KOPT-K1 (cell line): ENCODE measurements at regions not wholly inside any gene's neighbourhood (a gene's known extent, or its start where the extent isn't known, plus 50 kb on each side); places are given as distances from the start of the nearest gene placed in this dataset.

ENCODE experiments used
- H3K27ac ChIP-seq: fragments of 200-600 bp; sonication (generic); 2 replicates; pipeline ENCODE4 v1.5.1; 2016; ENCODE audit warnings: antibody characterized with exemption, mild to moderate bottlenecking, low read depth, low read length; ENCODE audit not compliant: poor library complexity, severe bottlenecking
- H3K36me3 ChIP-seq: fragments of 200-600 bp; sonication (generic); 2 replicates; pipeline ENCODE4 v1.5.1; 2017; ENCODE audit warnings: antibody characterized with exemption, mild to moderate bottlenecking, low read length, moderate library complexity; ENCODE audit not compliant: insufficient read depth
- H3K9me3 ChIP-seq: fragments of 200-600 bp; sonication (generic); 2 replicates; pipeline ENCODE4 v1.5.1; 2017; ENCODE audit warnings: antibody characterized with exemption, low read length, mild to moderate bottlenecking; ENCODE audit not compliant: insufficient read depth, poor library complexity, severe bottlenecking

DNA sequence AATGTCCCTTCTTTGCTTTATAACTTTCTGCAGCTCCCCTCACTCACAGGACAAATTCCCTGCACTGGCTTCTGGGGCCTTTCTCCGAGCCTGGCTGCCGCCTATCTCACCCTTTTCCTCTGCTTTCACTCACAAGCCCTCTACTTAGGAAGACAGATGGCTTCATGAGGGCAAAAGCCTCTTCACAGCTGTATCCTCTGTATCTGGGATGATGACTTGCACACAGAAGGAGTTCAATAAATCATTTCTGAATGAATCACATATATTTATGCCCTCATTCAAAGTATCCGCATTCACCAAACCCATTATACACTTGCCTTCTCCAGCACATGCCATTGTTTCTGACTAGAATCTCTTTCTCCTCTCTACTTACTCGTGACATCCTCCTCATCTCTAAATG, 159.0 kb upstream of the RIPOR2 start:
- Histone ChIP-seq H3K9me3 (no peaks in the 10 kb centered on the region), H3K36me3 (peaks cover 100% of the 10 kb centered on the region), H3K27ac (no peak overlapping the region)

DNA sequence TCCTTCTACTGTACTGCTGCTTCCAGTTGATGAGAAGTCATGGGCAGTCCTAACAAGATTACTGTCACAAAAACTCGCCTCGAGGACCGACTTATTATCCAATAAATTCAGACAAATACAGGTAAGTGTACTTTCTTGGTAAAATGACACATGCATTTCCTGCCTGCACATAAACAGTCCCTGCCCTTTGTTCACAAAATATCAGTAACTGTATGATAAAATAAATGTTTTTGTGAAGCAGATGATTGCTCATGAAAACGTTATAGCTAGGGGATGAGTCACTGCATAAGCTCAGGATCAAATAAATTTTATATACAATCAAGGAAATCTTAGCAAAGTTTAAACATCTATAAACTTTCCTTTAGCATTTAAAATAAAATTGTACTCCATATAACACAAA, 164.5 kb upstream of the RIPOR2 start:
- H3K36me3 ChIP-seq: peaks cover 99% of the 10 kb centered on the region
- H3K27ac ChIP-seq: no peak overlapping the region
- H3K9me3 ChIP-seq: no peaks in the 10 kb centered on the region

GRCh38 chr6:25103603-25104002, 167.8 kb upstream of the RIPOR2 start:
- H3K27ac ChIP-seq: no peak overlapping the region
- H3K9me3 ChIP-seq: no peaks in the 10 kb centered on the region
- H3K36me3 ChIP-seq: peaks cover 99% of the 10 kb centered on the region

GRCh38 chr6:25105070-25105925, 169.5 kb upstream of the RIPOR2 start:
- Histone ChIP-seq H3K9me3 (no peaks in the 10 kb centered on the region), H3K36me3 (peaks cover 99% of the 10 kb centered on the region), H3K27ac (no peak overlapping the region)

GRCh38 chr6:25107218-25107617, 171.5 kb upstream of the RIPOR2 start:
- peaks cover 100% of the 10 kb centered on the region for H3K36me3 ChIP-seq
- H3K9me3 ChIP-seq: no peaks in the 10 kb centered on the region
- H3K27ac ChIP-seq: no peak overlapping the region

- Histone ChIP-seq H3K27ac (no peak overlapping the region), H3K36me3 (peaks cover 100% of the 10 kb centered on the region), H3K9me3 (no peaks in the 10 kb centered on the region)
Observed at GRCh38 chr6:25111782-25112181, 167.4 kb upstream of the CARMIL1 start.

DNA sequence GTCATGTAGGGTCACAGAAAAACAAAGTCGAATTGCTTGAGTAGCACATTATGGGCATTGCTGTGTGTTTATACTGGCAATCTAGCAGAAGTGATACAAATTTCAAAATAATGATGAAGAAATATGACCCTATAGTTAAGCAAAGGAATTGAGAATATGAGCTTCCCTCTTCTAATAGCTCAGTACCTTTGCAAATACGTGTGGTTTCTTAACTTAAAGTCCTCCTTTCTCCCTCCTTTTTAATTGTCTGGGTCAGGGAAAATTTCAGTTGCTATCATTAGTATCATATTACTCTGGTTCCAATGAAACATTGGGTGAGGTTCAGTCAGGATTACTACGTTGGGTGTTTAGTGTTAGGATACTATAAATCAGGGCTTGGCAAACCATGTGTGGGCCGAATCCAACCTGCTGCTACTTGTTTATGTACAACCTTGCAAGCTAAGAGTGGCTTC, 166.8 kb upstream of the CARMIL1 start:
- peaks cover 100% of the 10 kb centered on the region for H3K36me3 ChIP-seq
- no peaks in the 10 kb centered on the region for H3K9me3 ChIP-seq
- no peak overlapping the region for H3K27ac ChIP-seq

DNA sequence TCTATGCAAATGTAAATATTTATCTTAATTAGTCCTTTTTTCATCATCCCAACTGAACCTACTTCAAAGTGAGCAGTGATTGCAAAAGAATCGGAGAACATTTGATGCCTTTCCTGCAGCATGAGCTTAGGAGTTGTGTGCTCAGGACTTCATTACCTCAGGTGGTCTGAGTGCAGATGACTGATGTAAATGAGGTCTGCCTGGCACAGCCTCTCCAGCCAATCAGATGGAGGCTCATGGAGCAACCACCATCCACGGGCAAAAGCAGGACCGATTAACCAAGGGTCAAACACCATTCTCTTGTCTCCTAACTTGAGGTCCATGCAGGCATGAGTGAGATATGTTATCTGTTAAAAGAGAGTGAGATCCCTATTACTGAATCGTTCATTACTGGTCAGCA, 165.7 kb upstream of the CARMIL1 start:
- Histone ChIP-seq H3K27ac (peak overlapping the region; percentile 23), H3K36me3 (peaks cover 100% of the 10 kb centered on the region), H3K9me3 (no peaks in the 10 kb centered on the region)

GRCh38 chr6:25118038-25118437, 161.1 kb upstream of the CARMIL1 start:
- Histone ChIP-seq H3K9me3 (peaks cover 12% of the 10 kb centered on the region), H3K27ac (no peak overlapping the region), H3K36me3 (peaks cover 99% of the 10 kb centered on the region)

DNA sequence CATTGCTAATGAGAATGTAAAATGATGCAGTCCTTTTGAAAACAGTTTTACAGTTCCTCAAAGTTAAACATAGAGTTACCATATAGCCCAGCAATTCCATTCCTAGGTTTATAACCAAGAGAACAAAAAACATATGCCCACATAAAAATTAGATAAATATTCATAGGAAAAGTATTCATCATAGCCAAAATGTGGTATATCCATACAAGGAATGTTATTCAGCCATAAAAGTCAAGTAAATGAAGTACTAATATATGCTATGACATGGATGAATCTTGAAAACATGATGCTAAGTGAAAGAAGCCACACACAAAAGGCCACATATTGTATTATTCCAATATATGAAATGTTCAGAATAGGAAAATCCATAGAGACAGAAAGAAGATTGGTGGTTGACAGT, 158.0 kb upstream of the CARMIL1 start:
- Histone ChIP-seq H3K27ac (no peak overlapping the region), H3K9me3 (peaks cover 18% of the 10 kb centered on the region), H3K36me3 (peaks cover 99% of the 10 kb centered on the region)

- Histone ChIP-seq H3K36me3 (peaks cover 96% of the 10 kb centered on the region), H3K27ac (no peak overlapping the region)
Observed at GRCh38 chr6:25122001-25122400, 157.2 kb upstream of the CARMIL1 start.

DNA sequence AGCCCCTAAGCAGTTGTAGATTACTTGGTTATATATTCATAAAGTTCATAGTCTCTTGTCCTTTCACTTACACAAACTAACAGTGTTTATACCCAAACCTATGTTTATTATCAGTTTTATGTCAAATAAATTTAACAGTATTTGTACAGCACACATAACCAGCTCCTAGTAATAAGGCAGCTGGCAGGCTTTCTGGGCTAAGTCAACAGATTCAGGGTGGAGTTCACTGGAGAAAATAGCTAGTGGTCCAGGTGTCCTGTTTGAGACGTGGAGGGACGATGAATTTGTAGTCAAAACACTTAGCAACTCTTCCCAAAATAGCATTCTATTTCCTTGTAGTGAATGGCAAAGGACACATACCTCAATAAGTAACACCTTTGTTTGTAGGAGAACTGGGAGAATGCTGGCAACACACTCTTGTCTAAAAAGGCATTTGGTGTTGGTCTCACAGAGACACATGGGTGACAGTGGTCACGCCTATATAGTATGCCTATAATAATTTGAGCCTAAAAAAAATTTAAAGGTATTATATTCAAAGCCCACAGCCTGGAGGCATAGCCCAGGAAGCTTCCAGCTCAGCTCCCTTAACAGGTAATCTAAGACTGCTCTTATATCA, 156.4 kb upstream of the CARMIL1 start:
- Histone ChIP-seq H3K36me3 (peaks cover 96% of the 10 kb centered on the region), H3K27ac (no peak overlapping the region), H3K9me3 (peaks cover 18% of the 10 kb centered on the region)

More at GRCh38 chr6:25122001-25122400, 157.2 kb upstream of the CARMIL1 start:
- H3K9me3 ChIP-seq: peaks cover 18% of the 10 kb centered on the region

DNA sequence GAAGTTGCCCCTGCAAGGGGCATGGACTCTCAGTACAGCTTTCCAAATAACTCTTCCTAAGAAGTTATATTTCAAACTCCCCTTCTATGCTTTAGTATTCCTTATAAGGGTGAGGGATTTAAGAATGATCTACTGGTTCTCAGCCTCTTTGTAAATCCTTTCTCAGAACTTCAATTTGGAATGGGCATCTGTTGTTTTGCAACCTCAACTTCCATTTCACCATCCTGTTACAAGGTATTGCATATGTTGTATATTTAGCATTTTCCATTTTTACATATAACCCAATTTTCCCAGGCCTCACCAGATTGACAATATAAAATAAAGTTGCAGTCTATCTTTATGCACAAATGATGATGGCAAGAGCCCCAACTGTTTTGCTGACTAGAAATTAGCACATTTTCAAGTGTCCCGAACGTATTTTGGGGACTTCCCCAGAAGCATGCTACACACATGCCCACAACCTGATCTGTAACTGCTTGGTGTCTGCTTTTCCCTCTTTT, 154.9 kb upstream of the CARMIL1 start:
- Histone ChIP-seq H3K27ac (no peak overlapping the region), H3K36me3 (peaks cover 96% of the 10 kb centered on the region), H3K9me3 (peaks cover 18% of the 10 kb centered on the region)

GRCh38 chr6:25125736-25126135, 153.4 kb upstream of the CARMIL1 start:
- Histone ChIP-seq H3K36me3 (peaks cover 97% of the 10 kb centered on the region), H3K27ac (no peak overlapping the region), H3K9me3 (peaks cover 18% of the 10 kb centered on the region)

GRCh38 chr6:25127076-25127837, 151.9 kb upstream of the CARMIL1 start:
- Histone ChIP-seq H3K36me3 (peaks cover 97% of the 10 kb centered on the region), H3K9me3 (peaks cover 7% of the 10 kb centered on the region), H3K27ac (no peak overlapping the region)
